GM18502 (cell line): ENCODE measurements at regions not wholly inside any gene's neighbourhood (a gene's known extent, or its start where the extent isn't known, plus 50 kb on each side); places are given as distances from the start of the nearest gene placed in this dataset.
"Not testable (repeated sequence)": the region's sequence is repeated elsewhere in the genome, so short reads cannot be mapped to it uniquely, and the experiment has no call there.

Source experiments
- ATAC-seq: cut with Tn5 transposase; IDR thresholded peaks from one replicate; pipeline ENCODE4 v1.9.1; 2021; ENCODE audit warnings: mild to moderate bottlenecking; ENCODE audit not compliant: unreplicated experiment, poor library complexity

DNA sequence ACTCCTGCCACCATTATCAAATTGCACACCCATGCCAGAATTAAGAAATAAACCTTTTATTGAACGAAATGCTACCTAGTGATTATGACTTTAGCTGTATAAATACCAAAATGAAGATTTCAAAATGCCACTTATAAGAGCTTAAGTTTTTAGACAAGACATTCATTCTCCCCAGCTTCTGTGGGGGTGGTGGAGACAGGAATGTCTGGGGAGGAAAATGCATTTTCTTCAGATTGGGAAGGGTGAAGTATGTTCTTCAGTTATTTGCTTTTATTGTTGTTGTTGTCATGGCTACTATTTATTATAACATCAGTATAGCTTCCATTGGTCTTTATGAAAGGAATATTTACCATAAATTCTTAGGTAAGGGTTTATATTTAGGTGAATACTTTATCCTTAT, 132.7 kb upstream of the GMNC start:
- ATAC-seq, result no peak

DNA sequence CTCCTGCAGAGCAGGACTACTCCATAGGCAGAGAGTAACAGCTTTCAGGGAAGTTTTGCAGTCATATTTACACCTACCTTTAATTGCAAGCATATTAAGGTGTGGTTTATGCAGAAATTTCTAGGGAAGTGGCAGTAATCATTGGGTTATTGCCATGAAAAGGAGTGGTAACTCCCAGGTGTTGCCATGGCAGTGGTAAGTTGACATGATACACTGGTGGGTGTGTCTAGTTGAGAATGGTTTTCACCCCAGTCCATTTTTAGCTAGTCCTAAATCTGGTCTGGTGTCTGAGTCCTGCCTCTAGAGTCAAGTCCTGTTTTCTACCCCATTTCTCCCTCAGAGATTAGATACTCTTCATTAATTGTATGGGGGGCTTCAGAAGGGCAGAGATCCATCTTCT, 128.4 kb upstream of the GMNC start:
- no peak for ATAC-seq

DNA sequence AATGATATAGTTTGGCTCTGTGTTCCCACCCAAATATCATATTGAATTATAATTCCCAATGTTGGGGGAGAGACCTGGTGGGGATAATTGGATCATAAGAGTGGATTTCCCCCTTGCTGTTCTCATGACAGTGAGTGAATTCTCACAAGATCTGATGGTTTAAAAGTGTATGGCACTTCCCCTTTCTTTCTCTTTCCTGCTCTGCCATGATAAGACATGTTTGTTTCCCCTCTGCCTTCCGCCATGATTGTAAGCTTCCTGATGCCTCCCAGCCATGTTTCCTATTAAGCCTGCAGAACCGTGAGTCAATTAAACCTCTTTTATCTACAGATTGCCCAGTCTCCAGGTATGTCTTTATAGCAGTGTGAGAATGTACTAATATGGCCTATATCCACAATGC, 126.7 kb upstream of the GMNC start:
- no peak for ATAC-seq

DNA sequence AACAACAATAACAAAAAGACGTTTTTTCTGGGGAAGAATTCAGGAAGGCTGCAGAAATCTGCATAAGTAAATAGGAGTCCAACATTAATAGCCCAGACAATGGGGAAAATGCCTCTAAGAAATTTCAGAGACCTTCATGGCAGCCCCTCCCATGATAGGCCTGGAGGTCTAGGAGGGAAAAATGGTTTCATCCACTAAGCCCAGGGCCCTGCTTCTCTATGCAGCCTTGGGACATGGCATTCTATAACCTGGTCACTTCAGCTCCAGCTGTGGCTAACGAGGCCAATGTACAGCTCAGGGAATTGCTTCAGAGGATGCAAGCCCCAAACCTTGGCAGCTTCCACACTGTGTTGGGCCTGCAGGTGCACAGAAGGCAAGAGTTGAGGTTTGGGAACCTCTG, 125.6 kb upstream of the GMNC start:
- no peak for ATAC-seq

DNA sequence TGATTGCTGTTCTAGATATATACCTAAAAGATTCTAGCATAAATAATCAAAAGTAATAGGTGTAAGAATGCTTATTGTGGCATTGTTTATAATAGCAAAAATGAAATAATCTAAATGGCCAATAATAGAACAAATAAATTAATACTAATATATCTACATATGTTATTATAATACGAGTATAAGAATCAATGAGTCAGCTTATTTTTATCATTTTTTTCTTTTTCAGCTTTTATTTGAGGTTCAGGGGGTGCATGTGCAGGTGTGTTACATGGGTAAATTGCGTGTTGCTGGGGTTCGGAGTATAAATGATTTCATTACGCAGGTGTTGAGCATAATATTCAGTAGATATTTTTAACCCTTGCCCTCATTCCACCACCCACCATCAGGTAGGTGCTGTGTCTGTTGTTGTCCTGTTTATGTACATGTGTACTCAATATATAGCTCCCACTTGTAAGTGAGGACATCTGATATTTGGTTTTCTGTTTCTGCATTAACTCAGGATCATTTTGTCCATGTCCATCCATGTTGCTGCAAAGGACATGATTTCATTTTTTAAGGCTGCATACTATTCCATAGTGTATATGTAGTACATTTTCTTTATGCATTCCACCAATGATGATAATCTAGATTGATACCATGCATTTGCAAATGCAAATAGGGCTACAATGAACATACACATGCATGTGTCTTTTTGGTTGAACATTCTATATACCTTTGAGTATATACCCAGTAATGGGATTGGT, 122.2 kb upstream of the GMNC start:
- no peak for ATAC-seq

DNA sequence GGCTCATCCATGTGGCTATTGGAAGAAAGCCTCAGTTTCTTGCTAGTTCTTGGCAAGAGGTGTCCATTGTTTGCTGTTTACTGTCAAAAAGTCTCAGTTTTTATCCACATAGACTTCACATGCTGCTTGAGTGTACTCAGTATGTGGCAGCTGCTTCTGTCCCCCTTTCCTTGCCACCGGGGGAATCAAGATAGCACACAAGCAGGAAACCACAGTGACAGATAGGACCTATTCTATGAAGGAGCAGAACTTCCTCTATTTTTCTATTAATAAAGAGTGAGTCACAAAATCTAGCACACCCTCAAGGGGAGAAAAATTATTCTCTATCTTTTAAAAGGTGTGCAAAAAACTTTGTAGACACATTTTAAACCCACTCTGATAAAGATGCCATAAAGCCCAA, 121.4 kb upstream of the GMNC start:
- peak; percentile 87 for ATAC-seq

DNA sequence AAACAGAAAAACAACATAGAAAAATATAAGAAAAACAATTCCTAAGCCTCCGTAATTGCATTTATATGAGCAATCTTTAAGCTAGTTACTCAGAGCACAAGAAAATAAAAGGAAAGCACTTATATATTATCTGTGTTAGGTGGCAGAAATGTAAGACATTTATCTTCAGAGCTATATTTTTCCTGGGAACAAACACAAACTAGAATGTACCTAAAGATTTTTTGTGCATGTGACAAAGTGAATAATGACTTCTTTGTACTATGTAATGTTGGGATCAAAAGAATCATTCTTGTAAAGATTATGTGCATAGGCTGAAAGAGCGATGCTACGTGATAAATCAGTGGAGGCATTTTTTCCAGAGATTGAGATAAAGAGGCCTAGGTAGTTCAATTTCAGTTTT, 111.3 kb upstream of the GMNC start:
- no peak for ATAC-seq

DNA sequence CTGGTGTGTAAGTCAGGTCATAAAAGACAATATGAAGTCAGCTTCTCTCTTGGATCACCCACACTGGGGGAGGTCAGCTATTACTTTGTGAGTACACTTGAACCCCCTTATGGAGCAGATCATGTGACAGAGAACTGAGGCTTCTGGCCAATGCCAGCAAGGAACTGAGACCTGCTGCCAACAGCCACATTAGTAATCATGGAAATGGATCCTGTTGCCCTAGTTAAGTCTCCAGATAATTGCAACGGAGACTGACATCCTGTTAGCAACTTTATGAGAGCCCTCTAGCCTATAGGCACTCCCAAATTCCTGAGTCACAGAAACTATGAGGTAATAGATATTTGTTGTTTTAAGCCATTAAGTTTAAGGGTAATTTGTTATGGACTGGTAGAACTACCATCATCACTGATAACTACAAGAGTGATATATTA, 110.4 kb upstream of the GMNC start:
- ATAC-seq, result no peak

DNA sequence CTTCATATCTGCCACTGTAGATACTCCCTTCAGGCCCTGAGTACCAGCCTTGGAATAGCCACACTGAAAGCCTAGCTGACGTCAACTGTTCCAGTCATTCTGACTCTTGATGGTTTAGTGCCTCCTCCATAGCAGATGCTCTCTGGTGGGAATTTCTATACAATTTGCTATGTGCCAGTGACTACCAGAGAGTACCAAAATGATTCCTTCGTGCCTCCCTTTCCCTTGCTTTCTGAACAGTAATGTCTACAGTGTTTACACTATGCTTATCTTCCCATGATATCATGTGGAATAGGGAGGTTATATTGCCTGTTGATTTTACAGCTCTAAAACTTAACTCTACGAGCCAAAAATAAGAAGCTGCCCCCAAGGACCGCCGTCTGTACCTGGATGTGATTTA, 109.7 kb upstream of the GMNC start:
- no peak for ATAC-seq

DNA sequence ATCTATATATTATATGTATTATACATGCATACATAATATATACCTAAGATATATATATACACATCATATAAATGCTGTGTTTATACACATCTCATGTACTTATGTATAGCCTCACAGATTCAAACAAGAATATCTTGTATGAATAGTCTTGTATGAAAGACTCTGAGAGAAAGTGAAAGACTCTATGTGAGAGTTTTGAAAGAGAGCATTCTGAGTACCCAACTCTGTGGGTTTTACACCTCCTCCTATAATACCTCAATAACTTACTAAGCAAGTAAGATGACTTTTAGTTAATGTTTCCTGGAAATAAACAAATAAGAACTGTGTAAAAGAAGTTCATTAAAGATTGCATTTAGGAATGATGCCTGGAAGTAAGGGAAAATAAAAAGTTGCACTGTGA, 108.1 kb upstream of the GMNC start:
- ATAC-seq, result no peak

DNA sequence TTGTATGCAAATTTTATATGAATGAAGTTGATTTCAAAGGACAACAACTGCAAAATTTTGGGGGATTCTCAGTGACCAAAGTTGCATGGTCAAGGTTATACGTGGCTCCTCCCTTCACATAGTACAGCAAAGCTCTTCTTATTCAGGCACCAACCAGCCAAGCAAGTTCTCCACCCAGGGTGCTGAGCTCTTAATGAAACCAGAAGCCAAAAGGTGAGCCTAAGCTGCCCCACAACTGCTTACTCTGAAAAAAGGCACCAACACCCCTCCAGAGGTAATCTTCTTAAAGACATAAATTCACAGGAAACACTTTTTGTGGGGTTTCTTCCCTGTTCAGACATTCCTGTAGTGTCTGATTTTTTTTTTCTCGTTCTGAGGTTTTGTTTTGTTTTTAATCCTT, 106.1 kb upstream of the GMNC start:
- ATAC-seq, result no peak

DNA sequence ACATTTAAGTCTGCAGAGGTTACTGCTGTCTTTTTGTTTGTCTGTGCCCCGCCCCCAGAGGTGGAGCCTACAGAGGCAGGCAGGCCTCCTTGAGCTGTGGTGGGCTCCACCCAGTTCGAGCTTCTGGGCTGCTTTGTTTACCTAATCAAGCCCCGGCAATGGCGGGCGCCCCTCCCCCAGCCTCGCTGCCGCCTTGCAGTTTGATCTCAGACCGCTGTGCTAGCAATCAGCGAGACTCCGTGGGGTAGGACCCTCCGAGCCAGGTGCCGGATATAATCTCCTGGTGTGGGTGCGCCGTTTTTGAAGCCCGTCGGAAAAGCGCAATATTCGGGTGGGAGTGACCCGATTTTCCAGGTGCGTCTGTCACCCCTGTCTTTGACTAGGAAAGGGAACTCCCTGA, 102.4 kb upstream of the GMNC start:
- not testable (repeated sequence) for ATAC-seq

DNA sequence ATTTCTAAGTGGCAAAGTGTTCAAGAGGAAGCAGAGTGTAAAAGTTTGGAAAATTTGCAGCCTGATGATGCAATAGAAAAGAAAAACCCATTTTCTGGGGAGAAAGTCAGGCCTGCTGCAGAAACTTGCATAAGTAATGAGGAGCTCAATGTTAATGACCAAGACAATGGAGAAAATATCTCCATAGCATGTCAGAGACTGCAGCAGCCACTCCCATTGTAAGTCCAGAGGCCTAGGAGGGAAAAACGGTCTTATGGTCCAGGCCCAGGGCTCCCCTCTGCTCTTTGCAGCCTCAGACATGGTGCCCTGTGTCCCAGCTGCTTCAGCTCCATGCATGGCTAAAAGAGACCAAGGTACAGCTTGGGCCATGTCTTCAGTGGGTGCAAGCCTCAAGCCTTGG, 96.6 kb upstream of the GMNC start:
- ATAC-seq, result no peak

DNA sequence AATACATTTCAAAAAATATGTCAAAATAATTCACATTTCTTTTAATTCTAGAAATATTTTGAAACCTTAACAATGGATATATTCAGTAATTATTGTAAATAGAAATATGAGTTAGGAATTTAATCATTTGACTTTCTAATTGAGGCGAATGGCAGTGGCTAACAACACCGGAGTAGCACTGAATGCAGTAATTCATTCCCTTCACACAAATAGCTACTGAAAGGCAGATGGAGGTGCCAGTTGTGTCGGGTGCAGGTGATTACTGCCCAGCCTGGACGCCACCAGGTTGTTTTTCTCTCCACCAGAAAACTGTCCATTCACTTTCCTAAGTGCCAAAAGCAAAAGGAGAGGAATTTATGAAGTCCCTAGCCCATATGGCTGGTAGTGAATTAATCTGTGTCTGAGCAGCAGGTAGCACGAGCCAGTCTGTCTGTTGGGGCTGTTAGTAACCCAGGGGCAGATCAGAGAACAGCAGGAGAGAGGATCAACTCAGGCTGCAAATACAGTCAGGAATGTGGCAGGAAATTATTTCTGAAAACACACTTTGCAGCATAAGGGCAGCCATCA, 79.3 kb upstream of the GMNC start:
- ATAC-seq, result no peak

DNA sequence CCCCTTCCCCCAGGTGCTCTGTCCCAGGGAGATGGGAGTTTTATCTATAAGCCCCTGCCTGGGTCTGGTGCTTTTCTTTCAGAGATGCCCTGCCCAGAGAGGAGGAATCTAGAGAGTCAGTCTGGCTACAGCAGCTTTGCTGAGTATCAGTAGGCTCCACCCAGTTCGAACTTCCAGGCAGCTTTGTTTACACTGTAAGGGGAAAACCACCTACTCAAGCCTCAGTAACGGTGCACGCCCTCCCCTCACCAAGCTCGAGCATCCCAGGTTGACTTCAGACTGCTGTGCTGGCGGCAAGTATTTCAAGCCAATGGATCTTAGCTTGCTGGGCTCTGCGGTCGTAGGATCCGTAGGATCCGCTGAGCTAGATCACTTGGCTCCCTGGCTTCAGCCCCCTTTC, 72.1 kb upstream of the GMNC start:
- not testable (repeated sequence) for ATAC-seq

DNA sequence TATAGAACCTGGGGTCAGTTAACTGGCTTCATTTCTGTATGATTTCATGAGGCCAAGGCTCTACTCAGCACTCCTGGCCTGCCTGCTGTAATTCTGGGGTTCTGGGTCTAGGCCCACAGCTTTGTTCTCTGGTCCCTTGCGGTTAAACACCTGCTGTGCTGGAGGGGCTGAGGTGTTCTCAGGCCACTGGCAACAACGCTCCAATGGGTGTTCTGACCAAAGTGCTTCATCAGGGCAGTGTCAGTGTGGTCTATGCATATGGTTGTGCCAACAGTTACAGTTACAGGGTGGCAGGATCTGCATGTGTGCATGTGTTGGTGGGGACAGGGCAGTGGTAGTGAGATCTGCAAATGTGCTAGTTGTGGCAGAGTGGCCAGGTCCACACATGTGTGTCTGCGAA, 64.1 kb upstream of the GMNC start:
- ATAC-seq, result no peak

DNA sequence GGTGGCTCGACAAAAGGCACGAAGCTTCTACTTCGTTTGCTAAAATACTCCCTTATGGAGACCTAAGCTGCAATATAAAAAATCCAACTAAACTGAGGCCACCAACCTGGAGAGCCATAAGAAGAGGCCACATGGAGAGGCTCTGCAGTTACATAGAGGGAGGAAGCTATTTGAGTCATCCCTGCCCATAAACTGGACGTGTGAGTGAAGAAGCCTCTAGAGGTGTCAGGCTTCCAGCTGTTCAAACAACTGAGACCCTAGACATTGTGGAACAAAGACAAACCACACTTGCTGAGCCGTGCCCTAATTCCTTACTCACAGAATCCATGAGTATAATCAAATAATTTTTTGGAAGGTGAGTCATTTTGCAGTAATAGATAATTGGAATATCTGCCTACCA, 50.2 kb upstream of the GMNC start:
- ATAC-seq, result no peak
